Choroid plexus epithelial cell (primary cell): ENCODE measurements at regions not wholly inside any gene's neighbourhood (a gene's known extent, or its start where the extent isn't known, plus 50 kb on each side); places are given as distances from the start of the nearest gene placed in this dataset.
A peak's percentile ranks its signal among the peaks of the same experiment; 100 is the strongest.

Experiments used
- DNase-seq: peaks from one replicate; pipeline ENCODE4 v3.0.0-alpha.2; 2010; ENCODE audit warnings: low read depth
- H3K4me3 ChIP-seq: 2 replicates; pipeline ENCODE4 v1.5.1; 2011; ENCODE audit warnings: low read depth, mild to moderate bottlenecking, control low read depth, low read length, moderate library complexity
- CTCF ChIP-seq: conservative IDR thresholded peaks from 2 replicates; pipeline ENCODE4 v1.5.1; 2011; ENCODE audit warnings: low read depth, mild to moderate bottlenecking, control low read depth, inconsistent platforms, low read length, moderate library complexity

- DNase-seq = no peak
- no peak for TF ChIP-seq CTCF
- H3K4me3 ChIP-seq = no peak overlapping the region
These were observed 1283.7 kb downstream of the PCDH9 start for GRCh38 chr13:65946387-65946786.

GRCh38 chr13:65943708-65944107 lies 1286.4 kb downstream of the PCDH9 start:
- TF ChIP-seq CTCF = no peak
- H3K4me3 ChIP-seq = no peak overlapping the region
- peak; percentile 57 for DNase-seq

- no peak overlapping the region for H3K4me3 ChIP-seq
- TF ChIP-seq CTCF = no peak
- DNase-seq = peak; percentile 82
These were observed 1287.1 kb downstream of the PCDH9 start for GRCh38 chr13:65943024-65943423.

- DNase-seq = no peak
- TF ChIP-seq CTCF = no peak
- no peak overlapping the region for H3K4me3 ChIP-seq
These were observed 1289.4 kb downstream of the PCDH9 start for GRCh38 chr13:65940720-65941119.

- H3K4me3 ChIP-seq = no peak overlapping the region
- no peak for TF ChIP-seq CTCF
- DNase-seq = no peak
These were observed 1292.9 kb downstream of the PCDH9 start for GRCh38 chr13:65937251-65937650.

GRCh38 chr13:65936249-65936648 lies 1293.9 kb downstream of the PCDH9 start:
- no peak for TF ChIP-seq CTCF
- no peak for DNase-seq
- no peak overlapping the region for H3K4me3 ChIP-seq

GRCh38 chr13:65932587-65933239 lies 1297.4 kb downstream of the PCDH9 start:
- DNase-seq = no peak
- no peak for TF ChIP-seq CTCF
- H3K4me3 ChIP-seq = no peak overlapping the region
